Dendritic cell treated with granulocyte-macrophage colony-stimulating factor and Interleukin-4, amounts not matched to agents 40 ng/mL and 50 ng/mL, for 4 days (primary cell): ENCODE measurements at regions not wholly inside any gene's neighbourhood (a gene's known extent, or its start where the extent isn't known, plus 50 kb on each side); places are given as distances from the start of the nearest gene placed in this dataset.

ENCODE experiments used
- H3K27ac Mint-ChIP-seq: one replicate; pipeline ENCODE4 v1.8.0; 2022; ENCODE audit warnings: mild to moderate bottlenecking, mixed read lengths
- H3K27me3 Mint-ChIP-seq: one replicate; pipeline ENCODE4 v1.8.0; 2022; ENCODE audit warnings: mild to moderate bottlenecking, mixed read lengths
- H3K36me3 Mint-ChIP-seq: one replicate; pipeline ENCODE4 v1.8.0; 2022; ENCODE audit warnings: low read depth, mixed read lengths
- H3K4me1 Mint-ChIP-seq: one replicate; pipeline ENCODE4 v1.8.0; 2022; ENCODE audit warnings: low read depth, mixed read lengths
- H3K4me3 Mint-ChIP-seq: one replicate; pipeline ENCODE4 v1.8.0; 2022; ENCODE audit warnings: mild to moderate bottlenecking, moderate library complexity, mixed read lengths
- H3K9me3 Mint-ChIP-seq: one replicate; pipeline ENCODE4 v1.8.0; 2022; ENCODE audit warnings: mixed read lengths
- intact Hi-C: fragments of 100-400 bp; cut with micrococcal nuclease; formaldehyde crosslinking; loops from one replicate; pipeline ENCODE4 v1.15.0; 2022

DNA sequence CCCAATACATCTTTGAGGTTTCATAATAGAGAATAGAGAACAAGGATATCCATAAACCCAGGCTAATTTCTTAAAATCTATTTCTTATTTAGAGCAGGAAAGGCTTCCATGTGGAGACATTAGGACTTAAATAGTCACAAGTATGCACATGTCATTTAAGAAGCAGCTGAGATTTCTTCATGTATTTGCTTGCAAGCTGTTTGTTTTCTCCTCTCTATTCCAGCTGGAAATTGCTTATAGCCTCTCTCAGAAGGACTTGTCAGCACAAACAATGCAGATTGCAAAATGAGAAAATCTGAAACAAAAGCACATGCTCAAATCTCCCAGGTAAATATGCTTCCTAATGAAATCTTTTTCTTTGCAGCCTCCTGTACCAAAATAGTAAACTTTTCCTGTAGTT, 1473.1 kb downstream of the CDH8 start:
- intact Hi-C loops = no loop called here
- Mint-ChIP-seq H3K27ac (no peak overlapping the region), H3K27me3 (no peaks in the 10 kb centered on the region), H3K4me1 (no peaks in the 10 kb centered on the region), H3K36me3 (no peaks in the 10 kb centered on the region), H3K4me3 (no peak overlapping the region), H3K9me3 (peaks cover 15% of the 10 kb centered on the region)

DNA sequence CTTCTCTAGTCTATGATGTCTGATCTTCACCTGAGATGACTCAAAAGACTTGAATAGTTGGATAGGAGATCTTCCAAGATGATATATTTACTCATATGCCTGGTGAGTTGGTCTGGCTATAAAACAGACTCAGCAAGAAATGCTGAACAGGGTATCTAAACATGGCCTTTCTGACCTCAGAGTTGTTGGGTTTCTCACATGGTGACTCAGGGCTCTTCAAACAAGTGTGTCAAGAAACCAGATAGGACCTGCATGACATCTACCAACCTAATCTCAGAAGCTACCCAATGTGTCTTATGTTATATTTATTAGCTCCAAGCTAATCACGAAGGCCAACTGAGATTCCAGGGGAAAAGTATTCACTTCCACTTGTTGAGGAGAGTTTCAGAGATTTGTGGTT, 1477.3 kb downstream of the CDH8 start:
- Mint-ChIP-seq H3K4me1 (no peaks in the 10 kb centered on the region), H3K27ac (no peak overlapping the region)

DNA sequence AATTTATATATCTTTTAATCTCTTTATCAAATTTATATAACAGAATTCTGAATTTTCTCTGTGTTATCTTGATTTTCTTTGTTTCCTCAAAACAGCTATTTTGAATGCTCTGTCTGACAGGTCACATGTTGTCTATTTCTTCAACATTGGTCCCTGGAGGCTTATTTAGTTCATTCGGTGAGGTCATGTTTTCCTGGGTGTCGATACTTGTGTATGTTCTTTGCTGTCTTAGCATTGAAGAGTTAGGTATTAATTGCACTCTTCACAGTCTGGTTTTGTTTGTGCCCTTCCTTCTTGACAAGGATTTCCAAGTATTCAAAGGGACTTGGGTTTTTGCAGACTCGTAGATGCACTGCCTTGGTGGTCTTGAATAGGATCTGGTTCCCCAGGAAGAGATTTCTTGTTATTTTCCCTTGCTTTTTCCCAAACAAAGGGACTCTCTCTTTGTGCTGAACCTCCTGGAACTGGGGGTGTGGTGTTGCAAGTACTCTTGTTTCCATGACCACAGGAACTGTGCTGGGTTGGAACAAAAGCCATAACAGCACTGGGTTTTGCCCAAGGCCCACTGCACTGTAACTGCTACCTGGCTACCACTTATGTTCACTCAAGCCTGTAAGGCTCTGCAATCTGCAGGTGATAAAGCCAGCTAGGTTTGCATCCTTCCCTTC, 1483.0 kb downstream of the CDH8 start:
- no peak overlapping the region for H3K4me3 Mint-ChIP-seq
- H3K4me1 Mint-ChIP-seq = no peaks in the 10 kb centered on the region
- H3K27me3 Mint-ChIP-seq = no peaks in the 10 kb centered on the region
- no peak overlapping the region for H3K27ac Mint-ChIP-seq
- intact Hi-C loops = no loop called here
- no peaks in the 10 kb centered on the region for H3K36me3 Mint-ChIP-seq
- peaks cover 11% of the 10 kb centered on the region for H3K9me3 Mint-ChIP-seq

More for the DNA sequence above, 1477.3 kb downstream of the CDH8 start:
- Mint-ChIP-seq H3K36me3 (no peaks in the 10 kb centered on the region), H3K27me3 (no peaks in the 10 kb centered on the region), H3K9me3 (peaks cover 19% of the 10 kb centered on the region), H3K4me3 (no peak overlapping the region)
- intact Hi-C loops = no loop called here

DNA sequence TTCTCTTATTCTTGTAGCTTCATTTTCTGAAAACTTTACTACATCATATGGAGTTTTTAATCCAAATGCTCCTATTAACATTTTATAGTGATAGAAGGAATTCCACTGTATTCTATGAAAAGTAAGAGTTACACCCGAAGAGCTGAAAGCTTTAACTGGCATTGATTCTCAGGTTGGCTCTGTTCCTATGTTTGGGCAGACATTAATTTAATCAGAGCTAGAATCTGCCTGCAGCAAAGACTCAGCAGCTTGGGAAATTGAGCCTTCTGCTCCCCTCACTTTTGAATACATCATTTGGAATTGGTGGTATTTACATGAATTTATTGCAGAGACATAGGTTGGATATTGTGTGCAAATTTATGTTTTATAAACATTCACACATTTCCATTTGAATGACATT, 1494.7 kb downstream of the CDH8 start:
- Mint-ChIP-seq H3K36me3 (no peaks in the 10 kb centered on the region), H3K9me3 (peaks cover 17% of the 10 kb centered on the region), H3K27ac (no peak overlapping the region), H3K27me3 (no peaks in the 10 kb centered on the region), H3K4me1 (no peaks in the 10 kb centered on the region), H3K4me3 (no peak overlapping the region)
- intact Hi-C loops = no loop called here

DNA sequence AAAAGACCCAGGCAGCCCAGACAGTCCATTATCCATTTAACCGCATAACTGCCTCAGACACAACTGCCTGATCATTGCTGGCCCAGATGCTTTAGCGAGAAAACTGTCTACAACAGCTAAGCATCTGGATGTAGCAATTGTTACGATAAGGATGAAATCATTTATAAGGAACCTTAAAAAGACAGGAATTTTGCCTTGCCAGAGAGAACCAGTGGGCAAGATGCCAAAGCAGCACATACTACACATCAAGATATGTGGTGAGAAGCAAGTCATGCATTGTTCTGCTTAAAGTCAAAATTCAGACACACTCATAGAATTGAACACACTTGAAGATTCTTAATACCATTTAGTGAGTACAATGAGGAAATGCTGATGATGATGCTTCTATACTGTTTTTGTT, 1525.3 kb downstream of the CDH8 start:
- H3K4me1 Mint-ChIP-seq = no peaks in the 10 kb centered on the region
- no peak overlapping the region for H3K4me3 Mint-ChIP-seq
- intact Hi-C loops = no loop called here
- no peak overlapping the region for H3K27ac Mint-ChIP-seq
- no peaks in the 10 kb centered on the region for H3K36me3 Mint-ChIP-seq
- H3K27me3 Mint-ChIP-seq = no peaks in the 10 kb centered on the region
- peaks cover 13% of the 10 kb centered on the region for H3K9me3 Mint-ChIP-seq

DNA sequence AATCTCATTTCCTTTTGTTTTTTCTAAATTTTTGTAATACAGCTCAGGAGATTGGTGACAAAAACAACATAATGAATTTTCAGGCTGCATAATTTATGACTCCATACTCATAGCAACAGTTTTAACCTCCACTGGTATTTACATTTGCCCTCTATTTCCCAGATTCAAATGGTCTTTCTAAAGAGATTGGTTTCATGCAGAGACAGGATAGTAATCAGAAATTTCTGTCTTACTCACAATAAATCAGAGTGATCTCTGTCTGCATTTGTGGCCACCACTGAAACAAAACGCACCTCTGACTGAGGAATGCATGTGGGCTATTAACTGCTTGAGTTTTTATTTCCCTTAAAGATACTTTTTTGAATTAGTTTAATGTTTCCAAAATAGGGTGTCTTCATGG, 1526.0 kb downstream of the CDH8 start:
- intact Hi-C loops = no loop called here
- no peaks in the 10 kb centered on the region for H3K27me3 Mint-ChIP-seq
- no peak overlapping the region for H3K27ac Mint-ChIP-seq
- H3K9me3 Mint-ChIP-seq = peaks cover 8% of the 10 kb centered on the region
- H3K4me3 Mint-ChIP-seq = no peak overlapping the region
- H3K36me3 Mint-ChIP-seq = no peaks in the 10 kb centered on the region
- H3K4me1 Mint-ChIP-seq = no peaks in the 10 kb centered on the region

DNA sequence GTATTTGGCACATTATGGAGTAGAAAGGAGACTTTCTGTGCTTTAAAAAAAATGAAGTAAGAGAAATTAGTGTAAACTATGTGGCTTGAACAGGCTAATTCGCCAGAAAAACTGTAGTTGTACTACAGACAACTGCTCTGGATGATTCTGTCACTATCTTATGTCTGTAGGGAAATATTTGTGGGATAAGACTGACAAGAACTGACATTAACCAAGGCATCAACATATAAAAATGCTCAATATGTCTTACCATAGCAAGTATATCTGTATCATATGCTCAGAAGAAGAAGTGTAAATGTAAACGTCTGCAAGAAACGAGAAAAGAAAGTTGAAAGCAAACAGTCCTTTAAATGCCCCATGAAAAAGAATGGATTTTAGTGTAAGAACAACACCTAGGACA, 1545.0 kb downstream of the CDH8 start:
- Mint-ChIP-seq H3K4me1 (no peaks in the 10 kb centered on the region), H3K27ac (no peak overlapping the region), H3K36me3 (no peaks in the 10 kb centered on the region), H3K27me3 (no peaks in the 10 kb centered on the region), H3K9me3 (no peaks in the 10 kb centered on the region), H3K4me3 (no peak overlapping the region)
- intact Hi-C loops = no loop called here

DNA sequence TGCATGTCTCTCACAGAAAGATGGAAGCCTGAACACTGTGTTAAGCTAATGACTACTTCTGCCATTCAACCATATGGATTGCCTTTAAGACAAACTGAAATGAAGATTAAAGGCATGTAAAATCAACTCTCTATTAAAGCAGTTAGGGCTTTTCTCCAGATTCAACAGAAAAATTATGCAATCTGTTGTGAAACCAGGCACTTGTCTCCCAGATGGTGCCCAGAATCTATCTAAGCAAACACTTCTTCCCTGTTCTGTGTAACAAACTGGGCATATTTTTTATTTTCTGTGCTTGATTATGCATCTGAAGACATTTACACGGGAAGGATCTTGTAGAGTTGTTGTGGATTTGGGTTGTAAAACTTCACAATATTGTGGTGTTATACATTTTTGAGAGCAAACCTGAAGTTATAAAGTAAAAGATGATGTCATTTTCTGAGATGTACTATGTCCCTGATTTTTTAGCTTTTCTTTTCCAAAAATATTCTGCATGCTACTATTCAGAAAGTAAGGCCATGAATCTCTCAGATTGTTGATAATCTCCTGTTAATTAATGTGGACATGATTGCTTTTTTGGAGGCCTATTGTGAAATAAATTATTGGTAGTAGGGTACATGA, 1550.3 kb downstream of the CDH8 start:
- no peak overlapping the region for H3K4me3 Mint-ChIP-seq
- H3K27me3 Mint-ChIP-seq = no peaks in the 10 kb centered on the region
- no peaks in the 10 kb centered on the region for H3K9me3 Mint-ChIP-seq
- H3K27ac Mint-ChIP-seq = no peak overlapping the region
- H3K4me1 Mint-ChIP-seq = no peaks in the 10 kb centered on the region
- H3K36me3 Mint-ChIP-seq = no peaks in the 10 kb centered on the region
- intact Hi-C loops = no loop called here

DNA sequence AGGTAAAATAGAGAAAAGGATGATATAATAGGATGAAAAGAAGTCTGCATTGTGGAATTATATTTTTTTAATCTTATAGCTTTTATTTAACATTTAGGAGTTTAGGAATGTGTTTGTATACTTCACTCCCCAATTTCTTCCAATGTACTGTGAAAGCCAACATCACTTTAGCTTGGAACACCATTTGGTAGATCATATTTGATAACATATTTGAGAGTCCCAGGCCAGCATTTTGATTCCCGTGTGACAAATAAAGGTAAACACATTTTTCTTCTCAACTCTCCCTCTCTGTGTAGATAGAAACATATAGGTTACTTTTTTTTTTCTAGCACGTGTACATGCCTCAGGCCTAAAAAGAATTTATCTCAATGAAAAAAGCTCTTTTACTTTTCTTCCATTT, 1551.3 kb downstream of the CDH8 start:
- Mint-ChIP-seq H3K36me3 (no peaks in the 10 kb centered on the region), H3K27ac (no peak overlapping the region), H3K27me3 (no peaks in the 10 kb centered on the region), H3K4me1 (no peaks in the 10 kb centered on the region), H3K9me3 (no peaks in the 10 kb centered on the region), H3K4me3 (no peak overlapping the region)
- intact Hi-C loops = no loop called here

DNA sequence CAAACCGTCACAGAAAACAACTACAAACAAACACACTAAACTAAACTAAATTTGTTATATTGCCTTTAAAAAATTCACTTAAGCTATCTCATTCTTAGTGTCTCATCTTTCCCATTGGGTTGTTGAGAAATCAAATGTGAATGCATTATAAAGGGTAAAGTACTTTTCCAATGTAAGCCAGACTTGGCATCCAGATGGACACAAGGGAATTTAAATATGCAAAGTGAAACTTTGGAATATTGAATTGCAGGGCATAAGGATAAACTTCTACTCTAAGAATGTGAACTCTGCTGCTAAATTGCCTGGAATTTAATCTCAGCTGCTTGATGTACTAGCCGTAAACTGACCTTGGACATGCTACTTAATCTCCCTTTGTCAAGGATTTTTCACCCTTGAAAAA, 1554.6 kb downstream of the CDH8 start:
- no peak overlapping the region for H3K27ac Mint-ChIP-seq
- H3K4me3 Mint-ChIP-seq = no peak overlapping the region
- no peaks in the 10 kb centered on the region for H3K27me3 Mint-ChIP-seq
- H3K36me3 Mint-ChIP-seq = no peaks in the 10 kb centered on the region
- intact Hi-C loops = no loop called here
- no peaks in the 10 kb centered on the region for H3K4me1 Mint-ChIP-seq
- H3K9me3 Mint-ChIP-seq = no peaks in the 10 kb centered on the region

DNA sequence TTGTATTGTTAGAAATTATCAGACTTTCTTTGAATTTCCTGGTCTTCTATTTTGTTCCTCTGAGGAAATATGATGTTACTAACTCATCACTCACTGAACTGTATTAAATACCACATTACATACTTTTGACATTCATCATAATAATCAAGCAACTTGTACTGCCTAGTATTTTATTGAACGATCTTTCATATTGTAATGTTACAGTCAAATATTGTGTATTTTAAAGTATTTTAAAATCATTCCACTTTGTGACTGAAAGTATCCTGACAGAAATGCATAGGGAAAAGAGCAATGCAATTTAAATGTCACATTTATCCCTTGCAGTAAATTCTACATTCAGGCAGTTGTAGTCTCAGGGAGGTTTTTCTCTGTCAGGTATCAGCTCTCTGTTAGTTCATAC, 1557.4 kb downstream of the CDH8 start:
- H3K4me1 Mint-ChIP-seq = no peaks in the 10 kb centered on the region
- H3K4me3 Mint-ChIP-seq = no peak overlapping the region

DNA sequence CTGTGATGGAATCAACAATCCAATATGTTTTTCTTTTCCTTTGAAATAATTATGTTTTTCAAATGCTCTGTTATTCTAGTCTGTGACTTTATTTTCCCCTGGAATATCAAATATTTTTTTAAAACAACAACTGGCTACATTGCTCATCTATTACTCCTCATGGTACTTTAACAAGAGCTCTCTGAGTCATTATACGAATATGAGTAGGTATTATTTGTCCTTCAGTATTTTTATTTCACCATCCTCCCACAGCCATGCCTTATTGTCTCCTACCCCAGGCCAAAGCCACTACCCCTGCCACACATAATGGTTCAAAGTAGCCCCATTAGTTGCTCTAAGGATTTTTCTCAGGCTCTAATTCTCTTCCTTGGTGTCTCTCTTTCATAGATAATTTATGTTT, 1572.3 kb downstream of the CDH8 start:
- Mint-ChIP-seq H3K27ac (no peak overlapping the region), H3K9me3 (peaks cover 11% of the 10 kb centered on the region), H3K4me1 (no peaks in the 10 kb centered on the region), H3K36me3 (no peaks in the 10 kb centered on the region), H3K4me3 (no peak overlapping the region), H3K27me3 (no peaks in the 10 kb centered on the region)
- intact Hi-C loops = no loop called here

More for the DNA sequence above, 1557.4 kb downstream of the CDH8 start:
- intact Hi-C loops = no loop called here
- Mint-ChIP-seq H3K36me3 (no peaks in the 10 kb centered on the region), H3K27ac (no peak overlapping the region), H3K9me3 (no peaks in the 10 kb centered on the region), H3K27me3 (no peaks in the 10 kb centered on the region)

DNA sequence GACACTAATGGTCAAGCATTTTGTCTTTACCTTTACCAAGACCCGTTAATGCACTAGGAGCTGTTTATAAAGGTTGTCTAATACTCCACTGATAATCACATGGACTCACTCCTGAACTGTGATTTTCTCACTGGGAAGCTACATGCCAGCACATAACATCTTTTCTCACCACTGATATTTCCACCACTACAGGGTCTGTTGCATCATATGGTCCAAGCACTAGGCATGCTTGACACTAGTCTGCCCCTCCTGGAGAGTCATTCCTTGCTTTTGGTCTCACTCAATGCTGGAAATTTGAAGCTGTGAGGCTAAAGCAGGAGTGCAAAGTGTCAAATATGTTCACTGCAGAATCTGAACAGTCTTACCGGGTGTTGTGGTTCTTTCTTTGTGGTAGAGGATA, 1576.8 kb downstream of the CDH8 start:
- H3K4me1 Mint-ChIP-seq = no peaks in the 10 kb centered on the region
- no peak overlapping the region for H3K27ac Mint-ChIP-seq
- H3K36me3 Mint-ChIP-seq = no peaks in the 10 kb centered on the region
- no peaks in the 10 kb centered on the region for H3K27me3 Mint-ChIP-seq
- peaks cover 4% of the 10 kb centered on the region for H3K9me3 Mint-ChIP-seq
- intact Hi-C loops = no loop called here
- H3K4me3 Mint-ChIP-seq = no peak overlapping the region

DNA sequence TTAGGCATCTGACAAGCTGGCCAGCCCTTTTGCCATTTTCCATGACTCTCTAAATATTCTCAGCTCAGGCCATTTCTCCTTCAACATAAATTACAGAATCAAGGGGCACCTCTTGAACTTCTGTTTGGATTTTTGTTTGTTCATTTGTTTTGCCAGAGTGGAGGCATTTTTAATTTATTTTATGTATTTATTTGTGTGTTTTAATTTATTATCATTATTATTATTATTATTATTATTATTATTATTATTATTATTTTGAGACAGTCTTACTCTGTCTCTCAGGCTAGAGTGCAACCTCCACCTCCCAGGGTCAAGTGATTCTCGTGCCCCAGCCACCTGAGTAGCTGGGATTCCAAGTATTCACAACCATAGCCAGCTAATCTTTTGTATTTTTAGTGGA, 1578.0 kb downstream of the CDH8 start:
- no peaks in the 10 kb centered on the region for H3K27me3 Mint-ChIP-seq

DNA sequence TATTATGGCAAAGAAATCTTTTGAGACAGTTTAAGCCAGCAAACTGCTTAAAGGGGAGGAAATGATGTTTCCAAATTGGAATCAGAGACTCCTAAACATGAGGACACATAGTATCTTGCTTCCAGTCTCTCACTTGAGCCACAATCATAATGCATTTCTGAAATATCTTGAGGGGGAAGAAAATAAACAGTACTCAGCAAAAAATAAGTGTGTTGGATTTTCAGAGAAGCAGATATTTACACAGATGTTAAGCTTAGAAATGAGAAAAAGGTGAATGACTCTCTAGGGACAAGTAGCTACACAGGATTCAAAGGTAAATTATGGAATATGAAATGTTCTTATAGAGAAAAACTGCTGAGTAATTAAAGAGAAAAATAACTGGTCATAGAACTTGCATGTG, 1583.6 kb downstream of the CDH8 start:
- Mint-ChIP-seq H3K4me3 (no peak overlapping the region), H3K4me1 (no peaks in the 10 kb centered on the region), H3K9me3 (no peaks in the 10 kb centered on the region), H3K27ac (no peak overlapping the region), H3K36me3 (no peaks in the 10 kb centered on the region), H3K27me3 (no peaks in the 10 kb centered on the region)
- intact Hi-C loops = no loop called here

More for the DNA sequence above, 1578.0 kb downstream of the CDH8 start:
- H3K36me3 Mint-ChIP-seq = no peaks in the 10 kb centered on the region
- intact Hi-C loops = no loop called here
- no peaks in the 10 kb centered on the region for H3K9me3 Mint-ChIP-seq
- H3K27ac Mint-ChIP-seq = no peak overlapping the region
- H3K4me1 Mint-ChIP-seq = no peaks in the 10 kb centered on the region
- no peak overlapping the region for H3K4me3 Mint-ChIP-seq
